OCI-LY1 (cell line): ENCODE measurements at regions not wholly inside any gene's neighbourhood (a gene's known extent, or its start where the extent isn't known, plus 50 kb on each side); places are given as distances from the start of the nearest gene placed in this dataset.

Experiments
- H2AFZ ChIP-seq: fragments of 200-600 bp; sonication (generic), shearing (Covaris generic); 2 replicates; pipeline ENCODE4 v1.6.0; 2014; ENCODE audit warnings: antibody characterized with exemption, mild to moderate bottlenecking, low read length
- H3F3A ChIP-seq: fragments of 200-600 bp; sonication (generic), shearing (Covaris generic); 2 replicates; pipeline ENCODE4 v1.6.0; 2014; ENCODE audit warnings: mild to moderate bottlenecking, antibody characterized with exemption, low read length, moderate library complexity; ENCODE audit not compliant: insufficient read depth
- H3K27ac ChIP-seq: fragments of 200-600 bp; sonication (generic); 2 replicates; pipeline ENCODE4 v1.5.1; 2014; ENCODE audit warnings: low read length, mixed run types, mild to moderate bottlenecking, low read depth; ENCODE audit not compliant: poor library complexity, severe bottlenecking
- H3K27me3 ChIP-seq: fragments of 200-600 bp; sonication (generic); 2 replicates; pipeline ENCODE4 v1.6.0; 2014; ENCODE audit warnings: antibody characterized with exemption, mild to moderate bottlenecking, low read length, moderate library complexity; ENCODE audit not compliant: insufficient read depth
- H3K36me3 ChIP-seq: fragments of 200-600 bp; sonication (generic); 2 replicates; pipeline ENCODE4 v1.6.1; 2014; ENCODE audit warnings: mild to moderate bottlenecking, antibody characterized with exemption, low read length, moderate library complexity, mixed read lengths; ENCODE audit not compliant: insufficient read depth
- H3K4me1 ChIP-seq: fragments of 200-600 bp; sonication (generic); 2 replicates; pipeline ENCODE4 v1.5.1; 2014; ENCODE audit warnings: mild to moderate bottlenecking, low read length, moderate library complexity; ENCODE audit not compliant: insufficient read depth, severe bottlenecking
- H3K4me2 ChIP-seq: fragments of 200-600 bp; sonication (generic), shearing (Covaris generic); 2 replicates; pipeline ENCODE4 v1.6.1; 2014; ENCODE audit warnings: low read length
- H3K4me3 ChIP-seq: fragments of 200-600 bp; sonication (generic); 2 replicates; pipeline ENCODE4 v1.5.1; 2014; ENCODE audit warnings: low read length, low read depth, mild to moderate bottlenecking, mixed read lengths; ENCODE audit not compliant: poor library complexity, severe bottlenecking
- H3K79me2 ChIP-seq: fragments of 200-600 bp; shearing (Covaris generic); 2 replicates; pipeline ENCODE4 v1.6.1; 2016; ENCODE audit warnings: mixed run types, low read length, mixed read lengths; ENCODE audit not compliant: insufficient read depth
- H3K9ac ChIP-seq: fragments of 200-600 bp; sonication (generic), shearing (Covaris generic); 2 replicates; pipeline ENCODE4 v1.6.1; 2014; ENCODE audit warnings: mild to moderate bottlenecking, low read length, mixed read lengths
- H3K9me2 ChIP-seq: fragments of 200-600 bp; sonication (generic), shearing (Covaris generic); 2 replicates; pipeline ENCODE4 v1.6.1; 2014; ENCODE audit warnings: low read depth, mild to moderate bottlenecking, low read length, mixed read lengths
- H3K9me3 ChIP-seq: fragments of 200-600 bp; shearing (Covaris generic); 2 replicates; pipeline ENCODE4 v1.6.1; 2014; ENCODE audit warnings: low read length, mixed read lengths
- H4K20me1 ChIP-seq: fragments of 200-600 bp; sonication (generic), shearing (Covaris generic); 2 replicates; pipeline ENCODE4 v1.6.0; 2016; ENCODE audit warnings: mild to moderate bottlenecking, low read length; ENCODE audit not compliant: insufficient read depth
- CTCF ChIP-seq: fragments of 200-600 bp; sonication (generic), shearing (Covaris generic); IDR thresholded peaks from 2 replicates; pipeline ENCODE4 v1.5.1; 2017; ENCODE audit warnings: mild to moderate bottlenecking, antibody characterized with exemption, low read length, moderate library complexity, mixed read lengths
- EZH2 ChIP-seq: fragments of 200-600 bp; sonication (generic), shearing (Covaris generic); IDR thresholded peaks from 2 replicates; pipeline ENCODE4 v1.8.0; 2017; ENCODE audit warnings: borderline replicate concordance, mixed run types, mild to moderate bottlenecking, antibody characterized with exemption, low read length, moderate library complexity, mixed read lengths

DNA sequence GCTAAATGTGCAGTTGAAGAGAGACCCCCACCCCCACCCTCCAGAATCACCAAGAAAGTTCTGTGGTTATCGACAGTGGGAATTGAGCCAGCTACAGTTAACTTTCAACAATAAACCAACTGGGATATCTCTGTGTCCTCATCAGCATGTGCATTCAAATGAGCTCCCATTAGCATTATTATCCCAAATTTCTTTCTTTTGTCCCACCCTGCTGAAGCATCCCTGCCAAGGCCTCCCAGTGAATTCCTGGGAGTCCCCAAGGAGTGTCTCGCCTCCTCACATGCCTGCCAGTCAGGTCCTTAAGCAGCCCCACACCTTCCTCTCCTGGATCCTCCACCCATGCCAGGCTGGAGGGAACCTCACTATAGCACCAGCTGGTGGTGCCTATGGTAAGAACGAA, 422.1 kb upstream of the HNRNPA3 start:
- H3K4me1 ChIP-seq = no peaks in the 10 kb centered on the region
- H3K27me3 ChIP-seq = no peaks in the 10 kb centered on the region
- H3K9ac ChIP-seq = no peak overlapping the region
- no peak overlapping the region for H3K4me2 ChIP-seq
- H3K27ac ChIP-seq = no peak overlapping the region
- H4K20me1 ChIP-seq = no peaks in the 10 kb centered on the region
- TF ChIP-seq EZH2 (no peak), CTCF (no peak)
- no peaks in the 10 kb centered on the region for H3K9me3 ChIP-seq
- no peak overlapping the region for H2AFZ ChIP-seq
- H3K79me2 ChIP-seq = no peaks in the 10 kb centered on the region
- H3K36me3 ChIP-seq = no peaks in the 10 kb centered on the region
- no peaks in the 10 kb centered on the region for H3K9me2 ChIP-seq
- H3F3A ChIP-seq = no peaks in the 10 kb centered on the region
- H3K4me3 ChIP-seq = no peak overlapping the region

DNA sequence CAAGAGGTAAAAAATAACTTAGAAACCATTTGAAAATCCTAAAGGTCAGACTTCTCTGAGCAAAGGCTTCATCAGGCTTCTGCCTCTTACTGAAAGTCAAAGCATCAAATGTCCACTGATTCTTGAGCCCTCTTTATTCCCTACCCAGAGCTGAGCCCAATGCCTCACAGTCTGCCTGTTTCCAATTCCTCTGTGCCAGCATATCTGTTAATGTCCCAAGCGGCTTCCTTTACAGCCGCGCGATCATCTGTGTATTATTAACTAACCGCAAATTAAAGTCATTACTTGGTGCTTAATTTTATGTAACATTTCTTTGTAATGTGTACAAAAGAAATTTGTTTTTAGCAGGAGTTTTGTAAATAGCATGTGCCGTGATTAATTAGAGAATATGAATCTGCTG, 418.8 kb upstream of the HNRNPA3 start:
- no peak overlapping the region for H3K9ac ChIP-seq
- H3K9me2 ChIP-seq = no peaks in the 10 kb centered on the region
- H4K20me1 ChIP-seq = no peaks in the 10 kb centered on the region
- TF ChIP-seq CTCF (no peak), EZH2 (no peak)
- H3K27ac ChIP-seq = no peak overlapping the region
- H2AFZ ChIP-seq = no peak overlapping the region
- no peaks in the 10 kb centered on the region for H3K9me3 ChIP-seq
- H3K4me2 ChIP-seq = no peak overlapping the region
- H3F3A ChIP-seq = no peaks in the 10 kb centered on the region
- no peaks in the 10 kb centered on the region for H3K27me3 ChIP-seq
- H3K79me2 ChIP-seq = no peaks in the 10 kb centered on the region
- no peaks in the 10 kb centered on the region for H3K36me3 ChIP-seq
- H3K4me1 ChIP-seq = no peaks in the 10 kb centered on the region
- H3K4me3 ChIP-seq = no peak overlapping the region

- Histone ChIP-seq H3K9ac (no peak overlapping the region), H3K4me3 (no peak overlapping the region), H3K4me2 (no peak overlapping the region), H2AFZ (no peak overlapping the region), H3K9me2 (no peaks in the 10 kb centered on the region), H3K27ac (no peak overlapping the region), H3K4me1 (no peaks in the 10 kb centered on the region), H3K9me3 (no peaks in the 10 kb centered on the region), H3K27me3 (no peaks in the 10 kb centered on the region), H3F3A (no peaks in the 10 kb centered on the region), H3K79me2 (no peaks in the 10 kb centered on the region), H3K36me3 (no peaks in the 10 kb centered on the region), H4K20me1 (no peaks in the 10 kb centered on the region)
- no peak for TF ChIP-seq CTCF
- no peak for TF ChIP-seq EZH2
Measured at GRCh38 chr2:176794392-176794791, 418.2 kb upstream of the HNRNPA3 start.
